Vagina (tissue), 2 donors: ENCODE measurements at regions not wholly inside any gene's neighbourhood (a gene's known extent, or its start where the extent isn't known, plus 50 kb on each side); places are given as distances from the start of the nearest gene placed in this dataset.
"Not testable (repeated sequence)": the region's sequence is repeated elsewhere in the genome, so short reads cannot be mapped to it uniquely, and the experiment has no call there.

ENCODE experiments used
- DNase-seq, 2 donors: peaks; one replicate each; pipeline ENCODE4 v3.0.0-alpha.2; 2017; ENCODE audit errors: extremely low spot score in 2 of 2
- H3K27ac ChIP-seq: fragments of 200-600 bp; sonication (generic); one replicate; pipeline ENCODE4 v1.5.1; 2019
- H3K27me3 ChIP-seq: fragments of 200-600 bp; sonication (generic); one replicate; pipeline ENCODE4 v1.5.1; 2019
- H3K36me3 ChIP-seq, 2 donors: fragments of 200-600 bp; sonication (generic); one replicate each; pipeline ENCODE4 v1.5.1; 2017 to 2019
- H3K4me1 ChIP-seq: fragments of 200-600 bp; sonication (generic); one replicate; pipeline ENCODE4 v1.5.1; 2019
- H3K4me3 ChIP-seq, 2 donors: fragments of 200-600 bp; sonication (generic); 1 replicate in 1 of 2; 2 replicates in 1 of 2; pipeline ENCODE4 v1.5.1; 2016 to 2019
- H3K9me3 ChIP-seq: fragments of 200-600 bp; sonication (generic); one replicate; pipeline ENCODE4 v1.5.1; 2019
- CTCF ChIP-seq, 3 experiments: fragments of 450-650 bp in 2 of 3; fragments of 200-600 bp in 1 of 3; sonication (generic) in 1 of 3; IDR thresholded peaks; one replicate each; pipeline ENCODE4 v1.5.1; 2017 to 2019; ENCODE audit warnings: antibody characterized with exemption in 3 of 3, mild to moderate bottlenecking in 2 of 3, moderate library complexity in 2 of 3
- POLR2A ChIP-seq, 2 donors: fragments of 450-650 bp; IDR thresholded peaks; one replicate each; pipeline ENCODE4 v1.6.1; 2017; ENCODE audit warnings: antibody characterized with exemption in 2 of 2, mild to moderate bottlenecking in 2 of 2, moderate library complexity in 2 of 2
- POLR2AphosphoS5 ChIP-seq, 2 donors: sonication (generic); formaldehyde crosslinking; IDR thresholded peaks; one replicate each; pipeline ENCODE4 v1.9.0; 2017; ENCODE audit warnings: antibody characterized with exemption in 2 of 2, mild to moderate bottlenecking in 2 of 2, low read depth in 1 of 2; ENCODE audit not compliant: insufficient read depth in 1 of 2
- intact Hi-C: fragments of 100-400 bp; cut with DNase I; formaldehyde crosslinking; loops from one replicate; pipeline ENCODE4 v1.15.1; 2023

GRCh38 chr18:5021558-5021957 is 175.5 kb downstream of the AKAIN1 start:
- Histone ChIP-seq H3K4me3 (no peak overlapping the region), H3K9me3 (no peaks in the 10 kb centered on the region), H3K36me3 (no peaks in the 10 kb centered on the region), H3K27me3 (no peaks in the 10 kb centered on the region), H3K27ac (no peak overlapping the region), H3K4me1 (no peaks in the 10 kb centered on the region)
- TF ChIP-seq CTCF (IDR thresholded peaks at IDR 0.05): no peak
- TF ChIP-seq POLR2A (IDR thresholded peaks at IDR 0.05): no peak
- no peak for TF ChIP-seq POLR2AphosphoS5 (IDR thresholded peaks at IDR 0.05; ENCODE audit: insufficient read depth in 1 of 2, low read depth in 1 of 2)
- no peak for DNase-seq
- intact Hi-C loops: no loop called here

GRCh38 chr18:5015213-5015612 is 181.8 kb downstream of the AKAIN1 start:
- intact Hi-C loops: no loop called here
- no peaks in the 10 kb centered on the region for H3K9me3 ChIP-seq
- no peak overlapping the region for H3K27ac ChIP-seq
- no peak for DNase-seq
- no peak overlapping the region for H3K4me3 ChIP-seq
- H3K36me3 ChIP-seq: no peaks in the 10 kb centered on the region
- H3K4me1 ChIP-seq: no peaks in the 10 kb centered on the region
- no peak for TF ChIP-seq CTCF (IDR thresholded peaks at IDR 0.05)
- TF ChIP-seq POLR2A (IDR thresholded peaks at IDR 0.05): no peak
- TF ChIP-seq POLR2AphosphoS5 (IDR thresholded peaks at IDR 0.05; ENCODE audit: insufficient read depth in 1 of 2, low read depth in 1 of 2): no peak
- H3K27me3 ChIP-seq: no peaks in the 10 kb centered on the region

GRCh38 chr18:5004031-5004820 is 192.8 kb downstream of the AKAIN1 start:
- intact Hi-C loops, DNase-seq, H3K36me3 ChIP-seq, H3K9me3 ChIP-seq, H3K27ac ChIP-seq, H3K4me1 ChIP-seq, H3K27me3 ChIP-seq: not testable (repeated sequence)
- peak overlapping the region in 1 of 2 donors; percentile 36 for H3K4me3 ChIP-seq

- Histone ChIP-seq H3K4me1 (no peaks in the 10 kb centered on the region), H3K4me3 (no peak overlapping the region), H3K27ac (no peak overlapping the region), H3K36me3 (no peaks in the 10 kb centered on the region), H3K27me3 (no peaks in the 10 kb centered on the region), H3K9me3 (no peaks in the 10 kb centered on the region)
- no peak for DNase-seq
- no peak for TF ChIP-seq CTCF (IDR thresholded peaks at IDR 0.05)
- TF ChIP-seq POLR2A (IDR thresholded peaks at IDR 0.05): no peak
- no peak for TF ChIP-seq POLR2AphosphoS5 (IDR thresholded peaks at IDR 0.05; ENCODE audit: insufficient read depth in 1 of 2, low read depth in 1 of 2)
- intact Hi-C loops: no loop called here
These were observed 202.3 kb downstream of the AKAIN1 start for GRCh38 chr18:4994710-4995109.

GRCh38 chr18:4987452-4988405 is 209.3 kb downstream of the AKAIN1 start:
- no peaks in the 10 kb centered on the region for H3K9me3 ChIP-seq
- no peak for TF ChIP-seq POLR2A (IDR thresholded peaks at IDR 0.05)
- no peak for TF ChIP-seq CTCF (IDR thresholded peaks at IDR 0.05)
- TF ChIP-seq POLR2AphosphoS5 (IDR thresholded peaks at IDR 0.05; ENCODE audit: insufficient read depth in 1 of 2, low read depth in 1 of 2): no peak
- H3K4me1 ChIP-seq: no peaks in the 10 kb centered on the region
- H3K27me3 ChIP-seq: no peaks in the 10 kb centered on the region
- H3K4me3 ChIP-seq: no peak overlapping the region
- H3K36me3 ChIP-seq: no peaks in the 10 kb centered on the region
- no peak for DNase-seq
- intact Hi-C loops: no loop called here
- H3K27ac ChIP-seq: no peak overlapping the region
